GM23248 (cell line): ENCODE measurements at regions not wholly inside any gene's neighbourhood (a gene's known extent, or its start where the extent isn't known, plus 50 kb on each side); places are given as distances from the start of the nearest gene placed in this dataset.

Source experiments
- DNase-seq: peaks from one replicate; pipeline ENCODE4 v3.0.0-alpha.2; 2015
- H2AFZ ChIP-seq: fragments of 200-600 bp; sonication (generic); 2 replicates; pipeline ENCODE4 v1.6.1; 2016; ENCODE audit warnings: antibody characterized with exemption
- H3F3A ChIP-seq: fragments of 200-600 bp; sonication (generic); 2 replicates; pipeline ENCODE4 v1.6.1; 2016; ENCODE audit warnings: mild to moderate bottlenecking, antibody characterized with exemption, mixed run types; ENCODE audit not compliant: insufficient read depth
- H3K27ac ChIP-seq: fragments of 200-600 bp; sonication (generic); 2 replicates; pipeline ENCODE4 v1.5.1; 2016; ENCODE audit warnings: mild to moderate bottlenecking
- H3K27me3 ChIP-seq: fragments of 200-600 bp; sonication (generic); replicated peaks from 2 replicates; pipeline ENCODE4 v1.6.1; 2016; ENCODE audit warnings: mild to moderate bottlenecking; ENCODE audit not compliant: insufficient read depth
- H3K36me3 ChIP-seq: fragments of 200-600 bp; sonication (generic); 2 replicates; pipeline ENCODE4 v1.6.1; 2016; ENCODE audit warnings: low read depth, mild to moderate bottlenecking
- H3K4me1 ChIP-seq: fragments of 200-600 bp; sonication (generic); 2 replicates; pipeline ENCODE4 v1.6.1; 2016; ENCODE audit warnings: mild to moderate bottlenecking; ENCODE audit not compliant: insufficient read depth
- H3K4me2 ChIP-seq: fragments of 200-600 bp; sonication (generic); one replicate; pipeline ENCODE4 v1.6.1; 2016; ENCODE audit warnings: mild to moderate bottlenecking; ENCODE audit not compliant: unreplicated experiment
- H3K4me3 ChIP-seq: fragments of 200-600 bp; sonication (generic); 2 replicates; pipeline ENCODE4 v1.5.1; 2016; ENCODE audit warnings: mild to moderate bottlenecking
- H3K79me2 ChIP-seq: fragments of 200-600 bp; sonication (generic); 2 replicates; pipeline ENCODE4 v1.6.1; 2016; ENCODE audit warnings: mild to moderate bottlenecking; ENCODE audit not compliant: insufficient read depth
- H3K9ac ChIP-seq: fragments of 200-600 bp; sonication (generic); 2 replicates; pipeline ENCODE4 v1.6.1; 2016; ENCODE audit warnings: mild to moderate bottlenecking
- H3K9me2 ChIP-seq: fragments of 200-600 bp; sonication (generic); 2 replicates; pipeline ENCODE4 v1.6.1; 2016; ENCODE audit warnings: mixed run types, mild to moderate bottlenecking, moderate library complexity; ENCODE audit not compliant: insufficient read depth
- H3K9me3 ChIP-seq: fragments of 200-600 bp; sonication (generic); one replicate; pipeline ENCODE4 v1.6.1; 2017; ENCODE audit warnings: low read depth
- H4K20me1 ChIP-seq: fragments of 200-600 bp; sonication (generic); 2 replicates; pipeline ENCODE4 v1.6.0; 2016; ENCODE audit not compliant: insufficient read depth
- EZH2 ChIP-seq: fragments of 200-600 bp; sonication (generic); IDR thresholded peaks from 2 replicates; pipeline ENCODE4 v1.6.1; 2018; ENCODE audit warnings: antibody characterized with exemption, mild to moderate bottlenecking; ENCODE audit not compliant: insufficient read depth, poor library complexity, severe bottlenecking
- EZH2phosphoT487 ChIP-seq: fragments of 200-600 bp; sonication (generic); IDR thresholded peaks from 2 replicates; pipeline ENCODE4 v1.6.1; 2018; ENCODE audit warnings: antibody characterized with exemption, moderate library complexity, mild to moderate bottlenecking, low read depth; ENCODE audit not compliant: insufficient read depth
- WGBS, 2 experiments: methylation state at CpG; one replicate each; pipeline ENCODE4 v1.1.6; 2015 to 2017; ENCODE audit warnings: low lambda C conversion rate in 2 of 2, low coverage in 1 of 2; ENCODE audit errors: missing lambda C conversion rate in 2 of 2; 5-methylcytosine and 5-hydroxymethylcytosine counted together
- in situ Hi-C: fragments of 300-500 bp; cut with MboI; formaldehyde crosslinking; loops from 2 replicates; pipeline ENCODE4 v1.15.0; 2020

GRCh38 chrX:132270021-132270420 lies 50.8 kb upstream of the RAP2C start:
- H3K36me3 ChIP-seq, result no peaks in the 10 kb centered on the region
- H3K9ac ChIP-seq, result no peak overlapping the region
- WGBS, 2 experiments, result 97 to 100% methylated on average over 2 of the region's 2 CpGs
- no peak overlapping the region for H3K4me3 ChIP-seq
- H2AFZ ChIP-seq, result no peak overlapping the region
- no peaks in the 10 kb centered on the region for H3K27me3 ChIP-seq
- no peak overlapping the region for H3K4me2 ChIP-seq
- DNase-seq, result no peak
- H3K79me2 ChIP-seq, result no peaks in the 10 kb centered on the region
- H4K20me1 ChIP-seq, result no peaks in the 10 kb centered on the region
- peaks cover 24% of the 10 kb centered on the region for H3K4me1 ChIP-seq
- peaks cover 9% of the 10 kb centered on the region; the same call in 1 of the 2 replicates for H3F3A ChIP-seq
- TF ChIP-seq EZH2 (no peak), EZH2phosphoT487 (no peak)
- H3K9me2 ChIP-seq, result no peaks in the 10 kb centered on the region
- no peaks in the 10 kb centered on the region for H3K9me3 ChIP-seq
- 0 out of 2 replicates have a peak overlapping the region, but pooled peaks have one; percentile 91 for H3K27ac ChIP-seq
- in situ Hi-C loops, result no loop called here
